ENCODE measurements at regions not wholly inside any gene's neighbourhood (a gene's known extent, or its start where the extent isn't known, plus 50 kb on each side); places are given as distances from the start of the nearest gene placed in this dataset.

DNA sequence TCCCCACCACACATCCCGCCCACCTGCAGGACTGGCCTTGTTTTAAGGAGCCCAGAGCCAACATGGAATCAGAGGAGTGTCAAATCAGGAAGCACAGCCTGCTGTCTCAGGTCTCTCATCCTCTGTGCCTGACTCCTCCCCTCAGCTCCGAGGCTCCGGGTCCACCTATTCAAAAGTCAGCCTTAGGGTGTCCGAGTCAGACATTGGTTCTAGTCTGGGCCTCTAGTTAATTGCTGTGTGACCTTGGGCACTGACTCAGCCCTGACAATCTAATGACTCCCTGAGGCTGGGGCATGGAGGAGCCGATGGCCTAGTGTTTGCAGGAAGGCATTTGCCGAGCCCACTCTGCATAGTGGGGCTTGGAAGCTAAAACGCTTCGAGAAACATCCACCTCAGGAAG lies 223.1 kb upstream of the PPP2R2D start:
- no peak for DNase-seq
- WGBS, 2 donors: 46 to 61% methylated on average over 8 of the region's 8 CpGs
- H3K27ac ChIP-seq: no peak overlapping the region
- H3K27me3 ChIP-seq: no peaks in the 10 kb centered on the region
- H3K36me3 ChIP-seq (ENCODE audit: low read depth, missing control alignments): no peaks in the 10 kb centered on the region
- H3K9me3 ChIP-seq: no peaks in the 10 kb centered on the region
- no peaks in the 10 kb centered on the region for H3K4me1 ChIP-seq
- TF ChIP-seq, protein P1, sequence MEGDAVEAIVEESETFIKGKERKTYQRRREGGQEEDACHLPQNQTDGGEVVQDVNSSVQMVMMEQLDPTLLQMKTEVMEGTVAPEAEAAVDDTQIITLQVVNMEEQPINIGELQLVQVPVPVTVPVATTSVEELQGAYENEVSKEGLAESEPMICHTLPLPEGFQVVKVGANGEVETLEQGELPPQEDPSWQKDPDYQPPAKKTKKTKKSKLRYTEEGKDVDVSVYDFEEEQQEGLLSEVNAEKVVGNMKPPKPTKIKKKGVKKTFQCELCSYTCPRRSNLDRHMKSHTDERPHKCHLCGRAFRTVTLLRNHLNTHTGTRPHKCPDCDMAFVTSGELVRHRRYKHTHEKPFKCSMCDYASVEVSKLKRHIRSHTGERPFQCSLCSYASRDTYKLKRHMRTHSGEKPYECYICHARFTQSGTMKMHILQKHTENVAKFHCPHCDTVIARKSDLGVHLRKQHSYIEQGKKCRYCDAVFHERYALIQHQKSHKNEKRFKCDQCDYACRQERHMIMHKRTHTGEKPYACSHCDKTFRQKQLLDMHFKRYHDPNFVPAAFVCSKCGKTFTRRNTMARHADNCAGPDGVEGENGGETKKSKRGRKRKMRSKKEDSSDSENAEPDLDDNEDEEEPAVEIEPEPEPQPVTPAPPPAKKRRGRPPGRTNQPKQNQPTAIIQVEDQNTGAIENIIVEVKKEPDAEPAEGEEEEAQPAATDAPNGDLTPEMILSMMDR (IDR thresholded peaks at IDR 0.05): no peak
- no peak for TF ChIP-seq POLR2A (IDR thresholded peaks at IDR 0.05)
- no peak overlapping the region for H3K4me3 ChIP-seq
- intact Hi-C loops (cut with DNase I; ENCODE audit: low total_unique reads): no loop called here

- intact Hi-C loops (cut with DNase I; ENCODE audit: low total_unique reads): no loop called here
- Histone ChIP-seq H3K27me3 (no peaks in the 10 kb centered on the region), H3K9me3 (no peaks in the 10 kb centered on the region), H3K4me3 (no peak overlapping the region), H3K4me1 (no peaks in the 10 kb centered on the region), H3K36me3 (ENCODE audit: low read depth, missing control alignments) (no peaks in the 10 kb centered on the region), H3K27ac (no peak overlapping the region)
- no peak for DNase-seq
- TF ChIP-seq POLR2A (IDR thresholded peaks at IDR 0.05): no peak
- TF ChIP-seq, protein P1 (IDR thresholded peaks at IDR 0.05): no peak
- 71 to 80% methylated on average over 11 to 18 of the region's 18 CpGs for WGBS, 2 donors
Observed at GRCh38 chr10:131678171-131678570, 222.6 kb upstream of the PPP2R2D start.

GRCh38 chr10:131678613-131679012 lies 222.2 kb upstream of the PPP2R2D start:
- Histone ChIP-seq H3K27ac (no peak overlapping the region), H3K27me3 (no peaks in the 10 kb centered on the region), H3K9me3 (no peaks in the 10 kb centered on the region), H3K36me3 (ENCODE audit: low read depth, missing control alignments) (no peaks in the 10 kb centered on the region), H3K4me3 (no peak overlapping the region), H3K4me1 (no peaks in the 10 kb centered on the region)
- no peak for DNase-seq
- no peak for TF ChIP-seq POLR2A (IDR thresholded peaks at IDR 0.05)
- TF ChIP-seq, protein P1 (IDR thresholded peaks at IDR 0.05): no peak
- intact Hi-C loops (cut with DNase I; ENCODE audit: low total_unique reads): no loop called here
- WGBS, 2 donors: 85 to 92% methylated on average over 6 to 7 of the region's 7 CpGs

GRCh38 chr10:131679926-131680325 lies 220.9 kb upstream of the PPP2R2D start:
- H3K4me3 ChIP-seq: no peak overlapping the region
- TF ChIP-seq, protein P1 (IDR thresholded peaks at IDR 0.05): no peak
- no peak for TF ChIP-seq POLR2A (IDR thresholded peaks at IDR 0.05)
- H3K27me3 ChIP-seq: no peaks in the 10 kb centered on the region
- H3K4me1 ChIP-seq: no peaks in the 10 kb centered on the region
- no peak overlapping the region for H3K27ac ChIP-seq
- intact Hi-C loops (cut with DNase I; ENCODE audit: low total_unique reads): no loop called here
- 81 to 87% methylated on average over 6 of the region's 6 CpGs for WGBS, 2 donors
- H3K9me3 ChIP-seq: no peaks in the 10 kb centered on the region
- no peak for DNase-seq
- H3K36me3 ChIP-seq (ENCODE audit: low read depth, missing control alignments): no peaks in the 10 kb centered on the region

DNA sequence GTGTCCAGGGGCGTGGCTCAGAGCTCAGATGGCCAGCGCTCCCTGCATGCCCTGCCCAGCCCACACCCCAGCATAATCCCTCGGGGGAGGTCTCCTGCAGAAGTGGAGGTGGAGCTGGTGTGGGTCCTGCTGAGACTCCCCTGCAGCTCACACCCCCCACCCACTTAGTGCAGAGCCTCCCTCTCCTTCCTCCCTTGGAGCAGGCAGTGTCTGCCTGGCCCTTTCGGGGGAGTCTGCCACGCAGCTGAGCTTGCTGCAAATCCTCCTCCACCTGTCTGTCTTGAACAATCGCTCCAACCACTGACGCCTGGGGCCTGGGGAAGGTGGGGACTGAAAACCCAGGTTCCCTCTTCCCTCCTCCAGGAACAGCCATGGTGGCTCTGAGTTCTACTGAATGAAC lies 219.7 kb upstream of the PPP2R2D start:
- H3K27me3 ChIP-seq: no peaks in the 10 kb centered on the region
- H3K4me1 ChIP-seq: no peaks in the 10 kb centered on the region
- 45 to 60% methylated on average over 4 to 7 of the region's 7 CpGs for WGBS, 2 donors
- intact Hi-C loops (cut with DNase I; ENCODE audit: low total_unique reads): no loop called here
- no peaks in the 10 kb centered on the region for H3K36me3 ChIP-seq (ENCODE audit: low read depth, missing control alignments)
- no peak for DNase-seq
- H3K9me3 ChIP-seq: no peaks in the 10 kb centered on the region
- H3K4me3 ChIP-seq: no peak overlapping the region
- no peak for TF ChIP-seq POLR2A (IDR thresholded peaks at IDR 0.05)
- TF ChIP-seq, protein P1 (IDR thresholded peaks at IDR 0.05): no peak
- H3K27ac ChIP-seq: no peak overlapping the region

Measured in testis (tissue), 2 donors.